Calu3 (cell line): ENCODE measurements at regions not wholly inside any gene's neighbourhood (a gene's known extent, or its start where the extent isn't known, plus 50 kb on each side); places are given as distances from the start of the nearest gene placed in this dataset.

Source experiments
- BruUV-seq: library from RNA; stranded (reverse); fragments of 400-500 nt; replicated peaks from 2 replicates; lab custom pipeline; 2021; lab: Mats Ljungman, UMichigan
- CTCF ChIA-PET: fragments of 300-600 bp; sonication (Branson Sonifier 250); formaldehyde crosslinking; loops from one replicate; lab custom pipeline; 2022; ENCODE audit warnings: antibody characterized with exemption; lab: Charles Lee
- DNase-seq: peaks from one replicate; pipeline ENCODE4 v3.0.0; 2022
- H3K27ac Mint-ChIP-seq: one replicate; pipeline ENCODE4 v1.8.0; 2022; ENCODE audit warnings: mixed read lengths; ENCODE audit not compliant: unreplicated experiment
- H3K27me3 Mint-ChIP-seq: one replicate; pipeline ENCODE4 v1.8.0; 2022; ENCODE audit warnings: mixed read lengths; ENCODE audit not compliant: unreplicated experiment
- H3K36me3 Mint-ChIP-seq: one replicate; pipeline ENCODE4 v1.8.0; 2022; ENCODE audit warnings: mild to moderate bottlenecking, moderate library complexity, mixed read lengths; ENCODE audit not compliant: insufficient read depth, unreplicated experiment
- H3K4me1 Mint-ChIP-seq: one replicate; pipeline ENCODE4 v1.8.0; 2022; ENCODE audit warnings: mild to moderate bottlenecking, low read depth, mixed read lengths; ENCODE audit not compliant: unreplicated experiment
- H3K4me3 Mint-ChIP-seq: one replicate; pipeline ENCODE4 v1.8.0; 2022; ENCODE audit warnings: mild to moderate bottlenecking, low read depth, moderate library complexity, mixed read lengths; ENCODE audit not compliant: unreplicated experiment
- H3K9me3 Mint-ChIP-seq: one replicate; pipeline ENCODE4 v1.8.0; 2022; ENCODE audit warnings: low read depth, mixed read lengths; ENCODE audit not compliant: unreplicated experiment
- CTCF ChIP-seq: fragments of 200-600 bp; IDR thresholded peaks from one replicate; pipeline ENCODE4 v1.8.0; 2022; ENCODE audit warnings: antibody characterized with exemption; ENCODE audit not compliant: unreplicated experiment
- intact Hi-C: fragments of 100-400 bp; cut with micrococcal nuclease; formaldehyde crosslinking; loops from one replicate; pipeline ENCODE4 v1.10.0; 2022; ENCODE audit not compliant: unreplicated experiment

- no peak overlapping the region for H3K27ac Mint-ChIP-seq
- no TSS peak for BruUV-seq
- DNase-seq, result no peak
- no peaks in the 10 kb centered on the region for H3K27me3 Mint-ChIP-seq
- H3K9me3 Mint-ChIP-seq, result no peaks in the 10 kb centered on the region
- no peaks in the 10 kb centered on the region for H3K36me3 Mint-ChIP-seq
- TF ChIP-seq CTCF, result no peak
- CTCF ChIA-PET, result interaction anchor here (0.7 kb wide), 1 partner anchor 69 kb away, joined by 4 read pairs; no protein-coding TSS in a partner anchor
- intact Hi-C loops, result no loop called here
- H3K4me1 Mint-ChIP-seq, result no peaks in the 10 kb centered on the region
- no peak overlapping the region for H3K4me3 Mint-ChIP-seq
Measured at GRCh38 chr12:67819902-67820301, 169.3 kb upstream of the IFNG-AS1 start.

GRCh38 chr12:67820694-67821093 is 168.6 kb upstream of the IFNG-AS1 start:
- no peak for DNase-seq
- Mint-ChIP-seq H3K27ac (no peak overlapping the region), H3K27me3 (no peaks in the 10 kb centered on the region), H3K4me1 (no peaks in the 10 kb centered on the region), H3K36me3 (no peaks in the 10 kb centered on the region), H3K9me3 (no peaks in the 10 kb centered on the region), H3K4me3 (no peak overlapping the region)
- intact Hi-C loops, result no loop called here
- CTCF ChIA-PET, result no interaction called here
- no TSS peak for BruUV-seq
- no peak for TF ChIP-seq CTCF

- no peak for TF ChIP-seq CTCF
- Mint-ChIP-seq H3K4me1 (peaks cover 9% of the 10 kb centered on the region), H3K4me3 (no peak overlapping the region), H3K36me3 (peaks cover 3% of the 10 kb centered on the region), H3K9me3 (no peaks in the 10 kb centered on the region), H3K27ac (no peak overlapping the region), H3K27me3 (no peaks in the 10 kb centered on the region)
- BruUV-seq, result no TSS peak
- intact Hi-C loops, result no loop called here
- CTCF ChIA-PET, result no interaction called here
- DNase-seq, result no peak
Measured at GRCh38 chr12:67822826-67823225, 166.4 kb upstream of the IFNG-AS1 start.

- BruUV-seq, result no TSS peak
- CTCF ChIA-PET, result no interaction called here
- Mint-ChIP-seq H3K36me3 (peaks cover 7% of the 10 kb centered on the region), H3K4me1 (peaks cover 29% of the 10 kb centered on the region), H3K27ac (no peak overlapping the region), H3K4me3 (no peak overlapping the region), H3K9me3 (peaks cover 2% of the 10 kb centered on the region), H3K27me3 (no peaks in the 10 kb centered on the region)
- TF ChIP-seq CTCF, result no peak
- DNase-seq, result no peak
- intact Hi-C loops, result no loop called here
Measured at GRCh38 chr12:67826148-67826547, 163.1 kb upstream of the IFNG-AS1 start.
